ENCODE measurements at regions not wholly inside any gene's neighbourhood (a gene's known extent, or its start where the extent isn't known, plus 50 kb on each side); places are given as distances from the start of the nearest gene placed in this dataset.

DNA sequence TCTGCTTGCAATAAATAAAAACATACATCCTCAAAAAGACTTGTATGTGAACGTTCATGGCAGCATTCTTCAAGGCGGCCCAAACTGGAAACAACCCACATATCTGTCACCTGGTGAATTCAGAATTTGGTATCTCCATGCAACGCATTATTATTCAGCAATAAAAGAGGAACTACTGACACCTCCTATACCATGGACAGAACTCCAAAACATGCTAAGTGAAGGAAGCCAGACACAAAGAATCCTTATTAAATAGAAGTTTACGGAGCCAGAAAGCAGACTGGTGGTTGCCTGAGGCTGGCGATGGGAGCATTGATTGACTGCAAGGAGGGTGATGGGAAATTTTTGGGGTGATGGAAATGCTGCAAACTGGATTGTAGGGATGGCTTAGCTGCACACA lies 530.8 kb upstream of the DPP6 start:
- Mint-ChIP-seq H3K4me1 (ENCODE audit: insufficient read depth, unreplicated experiment) (peaks cover 37% of the 10 kb centered on the region), H3K27me3 (ENCODE audit: insufficient read depth, unreplicated experiment) (no peaks in the 10 kb centered on the region), H3K27ac (ENCODE audit: low read depth, unreplicated experiment) (no peak overlapping the region), H3K9me3 (ENCODE audit: unreplicated experiment) (peaks cover 7% of the 10 kb centered on the region), H3K36me3 (ENCODE audit: insufficient read depth, unreplicated experiment) (no peaks in the 10 kb centered on the region), H3K4me3 (ENCODE audit: unreplicated experiment) (no peak overlapping the region)
- intact Hi-C loops (cut with micrococcal nuclease), result no loop called here
- no peak for DNase-seq (ENCODE audit: unreplicated experiment)
- TF ChIP-seq, protein P1, sequence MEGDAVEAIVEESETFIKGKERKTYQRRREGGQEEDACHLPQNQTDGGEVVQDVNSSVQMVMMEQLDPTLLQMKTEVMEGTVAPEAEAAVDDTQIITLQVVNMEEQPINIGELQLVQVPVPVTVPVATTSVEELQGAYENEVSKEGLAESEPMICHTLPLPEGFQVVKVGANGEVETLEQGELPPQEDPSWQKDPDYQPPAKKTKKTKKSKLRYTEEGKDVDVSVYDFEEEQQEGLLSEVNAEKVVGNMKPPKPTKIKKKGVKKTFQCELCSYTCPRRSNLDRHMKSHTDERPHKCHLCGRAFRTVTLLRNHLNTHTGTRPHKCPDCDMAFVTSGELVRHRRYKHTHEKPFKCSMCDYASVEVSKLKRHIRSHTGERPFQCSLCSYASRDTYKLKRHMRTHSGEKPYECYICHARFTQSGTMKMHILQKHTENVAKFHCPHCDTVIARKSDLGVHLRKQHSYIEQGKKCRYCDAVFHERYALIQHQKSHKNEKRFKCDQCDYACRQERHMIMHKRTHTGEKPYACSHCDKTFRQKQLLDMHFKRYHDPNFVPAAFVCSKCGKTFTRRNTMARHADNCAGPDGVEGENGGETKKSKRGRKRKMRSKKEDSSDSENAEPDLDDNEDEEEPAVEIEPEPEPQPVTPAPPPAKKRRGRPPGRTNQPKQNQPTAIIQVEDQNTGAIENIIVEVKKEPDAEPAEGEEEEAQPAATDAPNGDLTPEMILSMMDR (IDR thresholded peaks at IDR 0.05; ENCODE audit: unreplicated experiment), result no peak
- BruUV-seq (replicated peaks), result no TSS peak
- ChIA-PET POLR2A (no interaction called here), CTCF (no interaction called here)

DNA sequence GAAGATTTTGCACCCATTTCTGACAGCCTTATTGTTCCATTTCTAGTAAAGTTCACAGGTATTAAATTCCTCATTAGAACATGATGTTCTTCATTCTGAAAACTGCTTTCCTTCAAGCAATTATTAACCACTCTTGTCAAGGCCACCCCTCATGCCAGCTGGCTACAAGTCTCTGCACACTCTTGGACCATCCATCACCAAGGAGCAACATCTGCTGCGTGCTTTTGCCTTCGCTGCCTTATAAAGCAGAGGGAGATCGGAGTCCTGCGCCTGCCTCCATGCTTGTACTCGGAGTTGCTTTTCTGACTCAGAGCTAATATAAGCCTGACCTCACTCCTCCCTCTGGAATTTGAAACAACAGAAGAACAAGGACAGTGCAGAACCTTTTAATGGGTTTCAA lies 529.9 kb upstream of the DPP6 start:
- no peak for DNase-seq (ENCODE audit: unreplicated experiment)
- TF ChIP-seq, protein P1 (IDR thresholded peaks at IDR 0.05; ENCODE audit: unreplicated experiment), result no peak
- peaks cover 7% of the 10 kb centered on the region for H3K9me3 Mint-ChIP-seq (ENCODE audit: unreplicated experiment)
- BruUV-seq (replicated peaks), result no TSS peak
- ChIA-PET CTCF (no interaction called here), POLR2A (no interaction called here)
- no peaks in the 10 kb centered on the region for H3K36me3 Mint-ChIP-seq (ENCODE audit: insufficient read depth, unreplicated experiment)
- peak overlapping the region; percentile 33 for H3K27ac Mint-ChIP-seq (ENCODE audit: low read depth, unreplicated experiment)
- H3K4me1 Mint-ChIP-seq (ENCODE audit: insufficient read depth, unreplicated experiment), result peaks cover 37% of the 10 kb centered on the region
- H3K27me3 Mint-ChIP-seq (ENCODE audit: insufficient read depth, unreplicated experiment), result no peaks in the 10 kb centered on the region
- H3K4me3 Mint-ChIP-seq (ENCODE audit: unreplicated experiment), result no peak overlapping the region
- intact Hi-C loops (cut with micrococcal nuclease), result no loop called here

DNA sequence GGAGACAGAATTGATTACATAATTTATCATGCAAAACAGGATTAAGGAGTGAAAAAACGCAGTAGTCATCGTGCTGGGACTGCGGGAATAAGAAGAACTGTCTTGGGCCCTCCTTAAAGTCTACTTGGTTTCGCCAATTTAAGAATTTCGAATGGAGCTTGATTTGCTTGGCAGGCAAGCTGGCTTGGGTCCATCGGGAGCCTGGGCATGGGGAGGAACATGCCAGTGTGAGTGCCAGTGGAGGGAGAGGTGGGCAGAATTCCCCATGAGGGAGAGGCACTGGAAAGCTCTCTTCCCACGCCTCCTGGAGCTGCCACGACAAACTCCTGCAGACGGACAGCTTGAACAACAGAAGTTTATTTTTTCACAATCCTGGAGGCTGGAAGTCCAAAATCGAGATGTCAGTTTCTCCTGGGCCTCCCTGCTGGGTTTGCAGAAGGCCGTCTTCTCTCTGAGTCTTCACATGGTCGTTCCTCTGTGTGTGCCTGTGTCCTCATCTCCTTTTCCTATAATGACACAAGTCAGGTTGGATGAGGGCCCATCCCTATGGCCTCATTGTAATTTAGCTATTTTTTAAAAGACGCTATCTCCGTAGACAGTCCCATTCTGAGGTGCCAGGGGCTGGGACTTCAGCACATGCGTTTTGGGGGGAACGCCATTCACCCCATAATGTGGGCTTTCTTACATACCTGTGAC lies 528.7 kb upstream of the DPP6 start:
- no peak overlapping the region for H3K4me3 Mint-ChIP-seq (ENCODE audit: unreplicated experiment)
- no peaks in the 10 kb centered on the region for H3K36me3 Mint-ChIP-seq (ENCODE audit: insufficient read depth, unreplicated experiment)
- no peaks in the 10 kb centered on the region for H3K27me3 Mint-ChIP-seq (ENCODE audit: insufficient read depth, unreplicated experiment)
- peaks cover 32% of the 10 kb centered on the region for H3K4me1 Mint-ChIP-seq (ENCODE audit: insufficient read depth, unreplicated experiment)
- ChIA-PET POLR2A (no interaction called here), CTCF (no interaction called here)
- peaks cover 7% of the 10 kb centered on the region for H3K9me3 Mint-ChIP-seq (ENCODE audit: unreplicated experiment)
- peak overlapping the region; percentile 33 for H3K27ac Mint-ChIP-seq (ENCODE audit: low read depth, unreplicated experiment)
- DNase-seq (ENCODE audit: unreplicated experiment), result no peak
- TF ChIP-seq, protein P1 (IDR thresholded peaks at IDR 0.05; ENCODE audit: unreplicated experiment), result no peak
- intact Hi-C loops (cut with micrococcal nuclease), result no loop called here
- BruUV-seq (replicated peaks), result no TSS peak

DNA sequence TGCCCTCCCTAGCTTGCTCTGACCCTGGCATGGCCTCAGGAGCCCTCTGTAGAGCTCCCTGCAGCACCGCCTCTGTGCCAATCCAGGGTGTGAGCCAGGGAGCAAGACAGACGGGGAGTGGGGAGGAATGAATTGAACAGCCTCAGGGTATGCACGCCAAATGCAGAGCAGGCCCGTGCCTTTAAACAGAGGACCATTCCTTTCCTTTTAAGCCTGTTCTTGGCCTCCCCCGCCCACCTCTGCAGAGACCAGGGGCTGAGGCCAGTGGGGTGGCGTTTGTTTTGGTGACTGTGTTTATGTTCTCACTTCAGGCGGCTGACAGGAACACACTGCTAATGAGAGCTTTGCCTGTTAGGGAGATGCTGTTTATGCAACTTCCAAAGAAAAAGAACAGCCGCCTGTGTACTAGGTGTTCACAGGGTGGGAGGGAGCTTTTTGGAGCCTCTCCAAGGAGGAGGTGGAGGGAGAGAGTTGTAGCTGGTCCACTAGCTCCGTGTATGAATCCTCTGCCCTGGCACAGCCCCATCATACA lies 528.1 kb upstream of the DPP6 start:
- no peak overlapping the region for H3K27ac Mint-ChIP-seq (ENCODE audit: low read depth, unreplicated experiment)
- H3K4me1 Mint-ChIP-seq (ENCODE audit: insufficient read depth, unreplicated experiment), result peaks cover 29% of the 10 kb centered on the region
- no peak overlapping the region for H3K4me3 Mint-ChIP-seq (ENCODE audit: unreplicated experiment)
- no peaks in the 10 kb centered on the region for H3K27me3 Mint-ChIP-seq (ENCODE audit: insufficient read depth, unreplicated experiment)
- H3K9me3 Mint-ChIP-seq (ENCODE audit: unreplicated experiment), result peaks cover 7% of the 10 kb centered on the region
- TF ChIP-seq, protein P1 (IDR thresholded peaks at IDR 0.05; ENCODE audit: unreplicated experiment), result no peak
- no peaks in the 10 kb centered on the region for H3K36me3 Mint-ChIP-seq (ENCODE audit: insufficient read depth, unreplicated experiment)
- no peak for DNase-seq (ENCODE audit: unreplicated experiment)
- intact Hi-C loops (cut with micrococcal nuclease), result no loop called here
- ChIA-PET POLR2A (no interaction called here), CTCF (interaction anchor here (0.6 kb wide), 1 partner anchor 331 kb away, joined by 4 read pairs; no protein-coding TSS in a partner anchor)
- BruUV-seq (replicated peaks), result no TSS peak
